ENCODE measurements at regions not wholly inside any gene's neighbourhood (a gene's known extent, or its start where the extent isn't known, plus 50 kb on each side); places are given as distances from the start of the nearest gene placed in this dataset.
"Not testable (repeated sequence)": the region's sequence is repeated elsewhere in the genome, so short reads cannot be mapped to it uniquely, and the experiment has no call there.

DNA sequence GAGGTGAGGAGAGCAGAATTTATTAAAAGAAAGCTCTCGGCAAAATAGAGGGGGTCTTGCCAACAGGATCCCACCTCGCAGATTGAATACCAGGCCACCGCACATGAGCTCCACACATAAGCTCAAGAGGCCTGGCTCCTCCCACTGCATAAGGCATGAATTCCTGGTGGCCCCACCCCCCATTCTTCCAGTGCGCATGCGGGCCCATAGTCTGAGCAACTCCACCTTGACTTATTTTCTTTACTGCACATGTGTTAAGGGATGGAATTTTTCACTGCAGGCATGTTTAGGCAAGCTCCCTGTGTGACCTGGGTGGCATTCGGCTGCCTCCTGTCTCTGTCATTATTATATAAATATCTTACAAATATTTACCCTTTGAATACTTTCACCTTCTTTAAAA, 412.5 kb downstream of the RMST start:
- H3K9me3 ChIP-seq (ENCODE audit: insufficient read depth, low read length): no peaks in the 10 kb centered on the region
- no peaks in the 10 kb centered on the region for H3K36me3 ChIP-seq (replicated peaks; ENCODE audit: low read depth, low read length)
- H3K27me3 ChIP-seq (ENCODE audit: low read depth, low read length): no peaks in the 10 kb centered on the region
- no peaks in the 10 kb centered on the region for H3K4me1 ChIP-seq (ENCODE audit: low read length)
- H4K20me1 ChIP-seq (ENCODE audit: insufficient read depth, low read length): no peaks in the 10 kb centered on the region
- H3K79me2 ChIP-seq (ENCODE audit: low read length): no peaks in the 10 kb centered on the region
- no peak overlapping the region for H2AFZ ChIP-seq (ENCODE audit: low read depth, low read length)
- no peak overlapping the region for H3K9ac ChIP-seq (ENCODE audit: low read length)
- H3K4me2 ChIP-seq (ENCODE audit: low read length): no peak overlapping the region
- no peak overlapping the region for H3K27ac ChIP-seq (ENCODE audit: low read length)
- H3K4me3 ChIP-seq (ENCODE audit: low read length): no peak overlapping the region
- TF ChIP-seq EZH2phosphoT487 (IDR thresholded peaks at IDR 0.05; ENCODE audit: low read depth): no peak
- TF ChIP-seq, protein P1, sequence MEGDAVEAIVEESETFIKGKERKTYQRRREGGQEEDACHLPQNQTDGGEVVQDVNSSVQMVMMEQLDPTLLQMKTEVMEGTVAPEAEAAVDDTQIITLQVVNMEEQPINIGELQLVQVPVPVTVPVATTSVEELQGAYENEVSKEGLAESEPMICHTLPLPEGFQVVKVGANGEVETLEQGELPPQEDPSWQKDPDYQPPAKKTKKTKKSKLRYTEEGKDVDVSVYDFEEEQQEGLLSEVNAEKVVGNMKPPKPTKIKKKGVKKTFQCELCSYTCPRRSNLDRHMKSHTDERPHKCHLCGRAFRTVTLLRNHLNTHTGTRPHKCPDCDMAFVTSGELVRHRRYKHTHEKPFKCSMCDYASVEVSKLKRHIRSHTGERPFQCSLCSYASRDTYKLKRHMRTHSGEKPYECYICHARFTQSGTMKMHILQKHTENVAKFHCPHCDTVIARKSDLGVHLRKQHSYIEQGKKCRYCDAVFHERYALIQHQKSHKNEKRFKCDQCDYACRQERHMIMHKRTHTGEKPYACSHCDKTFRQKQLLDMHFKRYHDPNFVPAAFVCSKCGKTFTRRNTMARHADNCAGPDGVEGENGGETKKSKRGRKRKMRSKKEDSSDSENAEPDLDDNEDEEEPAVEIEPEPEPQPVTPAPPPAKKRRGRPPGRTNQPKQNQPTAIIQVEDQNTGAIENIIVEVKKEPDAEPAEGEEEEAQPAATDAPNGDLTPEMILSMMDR (IDR thresholded peaks at IDR 0.05; ENCODE audit: low read depth, low read length): no peak

DNA sequence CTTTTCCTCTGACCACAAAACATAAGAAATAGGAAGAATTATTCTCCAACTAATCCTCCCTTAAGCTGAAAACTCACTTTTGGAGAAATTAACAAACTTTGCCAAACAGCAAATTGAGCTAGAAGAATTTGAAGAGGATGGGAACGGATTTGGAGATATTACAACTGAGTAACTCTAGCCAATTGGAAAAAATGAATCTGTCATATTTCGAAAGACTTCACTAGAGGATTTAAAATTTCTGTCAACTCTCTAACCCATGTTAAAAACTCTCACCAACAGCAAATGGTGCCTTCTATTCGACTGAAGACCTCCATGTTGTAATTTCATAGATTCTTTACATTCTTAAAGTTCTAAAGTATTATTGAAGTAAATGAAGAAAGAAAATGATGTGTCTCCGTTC, 414.2 kb downstream of the RMST start:
- Histone ChIP-seq H3K4me1 (ENCODE audit: low read length) (no peaks in the 10 kb centered on the region), H3K9me3 (ENCODE audit: insufficient read depth, low read length) (no peaks in the 10 kb centered on the region), H3K4me2 (ENCODE audit: low read length) (no peak overlapping the region), H3K27ac (ENCODE audit: low read length) (no peak overlapping the region), H3K4me3 (ENCODE audit: low read length) (no peak overlapping the region), H3K79me2 (ENCODE audit: low read length) (no peaks in the 10 kb centered on the region), H3K9ac (ENCODE audit: low read length) (no peak overlapping the region), H4K20me1 (ENCODE audit: insufficient read depth, low read length) (no peaks in the 10 kb centered on the region), H2AFZ (ENCODE audit: low read depth, low read length) (no peak overlapping the region), H3K27me3 (ENCODE audit: low read depth, low read length) (no peaks in the 10 kb centered on the region), H3K36me3 (replicated peaks; ENCODE audit: low read depth, low read length) (no peaks in the 10 kb centered on the region)
- TF ChIP-seq, protein P1 (IDR thresholded peaks at IDR 0.05; ENCODE audit: low read depth, low read length): no peak
- TF ChIP-seq EZH2phosphoT487 (IDR thresholded peaks at IDR 0.05; ENCODE audit: low read depth): no peak

DNA sequence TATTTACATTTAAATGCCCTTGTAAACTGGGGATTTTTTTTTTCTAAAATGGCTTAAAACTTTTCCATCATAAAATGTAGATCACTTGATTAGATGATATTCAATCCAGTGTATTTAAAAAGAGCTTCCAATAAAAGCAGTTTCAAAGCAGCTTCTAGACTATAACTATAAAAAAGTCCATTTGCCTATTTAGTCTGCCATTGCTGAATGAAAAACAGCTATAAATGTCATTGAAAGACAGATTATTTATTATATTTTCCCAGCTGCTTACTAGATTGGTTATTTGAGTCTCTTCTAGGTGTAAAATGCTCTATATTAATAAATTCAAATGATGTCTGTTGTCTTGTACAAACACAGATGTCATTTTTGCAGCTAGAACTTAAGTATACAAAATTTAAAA, 414.8 kb downstream of the RMST start:
- no peak overlapping the region for H3K4me2 ChIP-seq (ENCODE audit: low read length)
- H3K9ac ChIP-seq (ENCODE audit: low read length): no peak overlapping the region
- no peaks in the 10 kb centered on the region for H4K20me1 ChIP-seq (ENCODE audit: insufficient read depth, low read length)
- no peaks in the 10 kb centered on the region for H3K4me1 ChIP-seq (ENCODE audit: low read length)
- no peak overlapping the region for H2AFZ ChIP-seq (ENCODE audit: low read depth, low read length)
- no peaks in the 10 kb centered on the region for H3K79me2 ChIP-seq (ENCODE audit: low read length)
- no peaks in the 10 kb centered on the region for H3K27me3 ChIP-seq (ENCODE audit: low read depth, low read length)
- TF ChIP-seq, protein P1 (IDR thresholded peaks at IDR 0.05; ENCODE audit: low read depth, low read length): no peak
- no peak for TF ChIP-seq EZH2phosphoT487 (IDR thresholded peaks at IDR 0.05; ENCODE audit: low read depth)
- no peaks in the 10 kb centered on the region for H3K9me3 ChIP-seq (ENCODE audit: insufficient read depth, low read length)
- H3K27ac ChIP-seq (ENCODE audit: low read length): no peak overlapping the region
- no peaks in the 10 kb centered on the region for H3K36me3 ChIP-seq (replicated peaks; ENCODE audit: low read depth, low read length)
- no peak overlapping the region for H3K4me3 ChIP-seq (ENCODE audit: low read length)

DNA sequence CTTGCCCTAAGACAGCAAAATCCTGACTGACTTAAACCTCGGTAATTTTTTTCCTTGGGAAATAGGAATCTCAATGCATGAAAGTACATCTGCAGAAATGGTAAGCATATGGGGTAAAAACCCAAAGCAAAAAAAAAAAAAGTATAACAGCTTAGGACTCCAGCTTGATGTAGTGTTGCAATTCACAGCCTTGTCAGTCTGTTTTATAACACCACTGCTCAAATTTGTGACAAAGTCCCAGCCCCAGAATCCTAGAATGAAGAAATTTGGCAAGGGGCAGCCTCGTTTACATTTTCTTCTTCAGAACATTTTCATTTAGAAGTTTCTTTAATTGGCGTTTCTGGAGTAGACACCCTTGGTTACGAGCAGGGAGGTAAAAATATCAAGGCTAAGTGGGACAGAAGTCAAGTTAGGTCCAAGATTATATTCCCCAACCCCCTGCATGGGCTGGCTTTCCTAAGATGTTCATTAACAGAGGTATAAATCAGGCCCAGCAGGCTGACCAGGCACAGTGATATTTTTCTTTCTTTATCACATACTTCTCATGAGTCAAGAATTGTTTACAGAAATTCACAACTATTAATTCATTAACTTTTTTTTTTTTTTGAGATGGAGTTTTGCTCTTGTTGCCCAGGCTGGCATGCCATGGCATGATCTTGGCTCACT, 424.0 kb downstream of the RMST start:
- TF ChIP-seq, protein P1 (IDR thresholded peaks at IDR 0.05; ENCODE audit: low read depth, low read length): no peak
- TF ChIP-seq EZH2phosphoT487 (IDR thresholded peaks at IDR 0.05; ENCODE audit: low read depth): no peak
- H3K27me3 ChIP-seq (ENCODE audit: low read depth, low read length): no peaks in the 10 kb centered on the region
- H3K4me2 ChIP-seq (ENCODE audit: low read length): no peak overlapping the region
- H3K9ac ChIP-seq (ENCODE audit: low read length): no peak overlapping the region
- no peak overlapping the region for H2AFZ ChIP-seq (ENCODE audit: low read depth, low read length)
- H3K4me1 ChIP-seq (ENCODE audit: low read length): no peaks in the 10 kb centered on the region
- H3K4me3 ChIP-seq (ENCODE audit: low read length): no peak overlapping the region
- H3K27ac ChIP-seq (ENCODE audit: low read length): no peak overlapping the region
- H4K20me1 ChIP-seq (ENCODE audit: insufficient read depth, low read length): no peaks in the 10 kb centered on the region
- no peaks in the 10 kb centered on the region for H3K36me3 ChIP-seq (replicated peaks; ENCODE audit: low read depth, low read length)
- no peaks in the 10 kb centered on the region for H3K79me2 ChIP-seq (ENCODE audit: low read length)
- H3K9me3 ChIP-seq (ENCODE audit: insufficient read depth, low read length): no peaks in the 10 kb centered on the region

DNA sequence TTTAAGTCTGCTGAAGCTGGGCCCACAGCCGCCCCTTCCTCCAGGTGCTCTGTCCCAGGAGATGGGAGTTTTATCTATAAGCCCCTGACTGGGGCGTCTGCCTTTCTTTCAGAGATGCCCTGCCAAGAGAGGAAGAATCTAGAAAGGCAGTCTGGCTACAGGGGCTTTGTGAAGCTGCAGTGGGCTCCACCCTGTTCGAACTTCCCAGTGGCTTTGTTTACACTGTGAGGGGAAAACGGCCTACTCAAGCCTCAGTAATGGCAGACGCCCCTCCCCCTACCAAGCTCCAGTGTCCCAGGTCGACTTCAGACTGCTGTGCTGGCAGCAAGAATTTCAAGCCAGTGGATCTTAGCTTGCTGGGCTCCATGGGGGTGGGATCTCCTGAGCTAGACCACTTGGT, 435.3 kb downstream of the RMST start:
- H3K9me3 ChIP-seq (ENCODE audit: insufficient read depth, low read length); H4K20me1 ChIP-seq (ENCODE audit: insufficient read depth, low read length); H3K79me2 ChIP-seq (ENCODE audit: low read length); H3K9ac ChIP-seq (ENCODE audit: low read length); H3K4me1 ChIP-seq (ENCODE audit: low read length); H3K27ac ChIP-seq (ENCODE audit: low read length); H3K36me3 ChIP-seq (replicated peaks; ENCODE audit: low read depth, low read length); H3K4me2 ChIP-seq (ENCODE audit: low read length); H2AFZ ChIP-seq (ENCODE audit: low read depth, low read length); H3K4me3 ChIP-seq (ENCODE audit: low read length); H3K27me3 ChIP-seq (ENCODE audit: low read depth, low read length): not testable (repeated sequence)

All from OCI-LY3 (cell line).